Right lobe of liver (tissue), 4 donors: ENCODE measurements at regions not wholly inside any gene's neighbourhood (a gene's known extent, or its start where the extent isn't known, plus 50 kb on each side); places are given as distances from the start of the nearest gene placed in this dataset.

ENCODE experiments used
- CTCF ChIP-seq, 4 donors: fragments of 200-600 bp in 3 of 4; fragments of 450-650 bp in 1 of 4; IDR thresholded peaks; one replicate each; pipeline versions ENCODE4 v1.5.1 to v1.8.0; 2016 to 2022; ENCODE audit warnings: antibody characterized with exemption in 4 of 4, mild to moderate bottlenecking in 2 of 4
- POLR2A ChIP-seq: fragments of 450-650 bp; IDR thresholded peaks from one replicate; pipeline ENCODE4 v1.6.1; 2017; ENCODE audit warnings: antibody characterized with exemption, mild to moderate bottlenecking
- donor health status: DM: no; HTN: no; CAD: no.
- donor health status: DM: no; HTN: no; CAD: no.
- donor health status: DM: no; HTN: yes; CAD: no.

DNA sequence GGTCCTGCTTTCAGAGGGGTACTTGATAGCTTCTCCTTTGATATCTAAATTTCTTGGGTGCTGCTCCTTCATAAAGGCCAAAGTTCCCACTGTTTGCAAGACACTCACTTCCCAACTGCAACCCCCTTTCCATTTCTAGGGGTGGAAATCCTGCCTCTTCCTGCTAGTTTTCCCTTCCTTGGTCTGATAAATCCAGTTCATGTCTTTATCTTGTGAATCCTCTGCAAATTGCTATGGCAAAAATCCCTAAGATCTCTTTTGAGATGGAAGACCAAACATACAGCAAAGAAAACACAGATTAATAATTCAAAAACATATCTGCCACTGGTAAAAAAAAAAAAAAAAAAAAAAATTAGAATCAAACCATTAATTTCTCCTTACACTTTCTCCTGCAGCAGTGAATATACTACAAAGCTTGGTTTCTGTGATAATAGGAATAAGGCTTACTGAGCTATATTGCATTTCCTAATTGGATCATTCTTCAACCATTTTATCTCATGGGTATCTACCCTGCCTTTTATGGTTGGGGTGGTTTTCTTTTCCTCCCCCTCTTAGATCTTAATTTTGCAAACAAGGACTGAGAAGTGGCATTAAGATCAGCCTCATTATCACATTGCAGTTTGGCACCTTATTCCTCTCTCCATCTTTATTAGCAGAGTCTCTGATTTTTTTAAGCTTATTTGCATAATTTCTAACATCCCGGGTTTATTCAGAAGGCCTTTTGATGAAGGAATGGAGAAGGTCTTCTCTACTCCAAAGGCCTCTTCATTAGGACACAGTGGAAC, 439.1 kb downstream of the XYLT1 start:
- TF ChIP-seq CTCF (IDR thresholded peaks at IDR 0.05) = no peak
- TF ChIP-seq POLR2A = no peak
